ENCODE measurements at regions not wholly inside any gene's neighbourhood (a gene's known extent, or its start where the extent isn't known, plus 50 kb on each side); places are given as distances from the start of the nearest gene placed in this dataset.

DNA sequence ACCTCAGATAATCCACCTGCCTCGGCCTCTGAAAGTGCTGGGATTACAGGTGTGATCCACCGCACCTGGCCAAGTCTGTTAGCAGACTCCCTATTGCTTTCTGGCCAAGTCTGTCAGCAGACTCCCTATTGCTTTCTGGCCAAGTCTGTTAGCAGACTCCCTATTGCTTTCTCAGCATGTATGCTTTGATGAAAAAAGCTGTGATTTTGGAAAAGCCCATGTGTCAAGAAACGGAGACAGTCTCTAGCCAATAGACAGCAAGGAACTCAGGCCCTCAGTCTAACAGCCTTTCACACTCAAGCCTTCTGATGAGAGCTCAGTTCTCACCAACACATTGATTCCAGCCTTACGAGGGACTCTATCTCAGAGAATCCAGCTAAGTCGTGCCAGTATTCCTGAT is 158.8 kb upstream of the KRR1 start:
- H3K9me3 ChIP-seq, result no peaks in the 10 kb centered on the region
- H3K4me1 ChIP-seq (ENCODE audit: low read depth), result peaks cover 7% of the 10 kb centered on the region
- TF ChIP-seq, protein P1, sequence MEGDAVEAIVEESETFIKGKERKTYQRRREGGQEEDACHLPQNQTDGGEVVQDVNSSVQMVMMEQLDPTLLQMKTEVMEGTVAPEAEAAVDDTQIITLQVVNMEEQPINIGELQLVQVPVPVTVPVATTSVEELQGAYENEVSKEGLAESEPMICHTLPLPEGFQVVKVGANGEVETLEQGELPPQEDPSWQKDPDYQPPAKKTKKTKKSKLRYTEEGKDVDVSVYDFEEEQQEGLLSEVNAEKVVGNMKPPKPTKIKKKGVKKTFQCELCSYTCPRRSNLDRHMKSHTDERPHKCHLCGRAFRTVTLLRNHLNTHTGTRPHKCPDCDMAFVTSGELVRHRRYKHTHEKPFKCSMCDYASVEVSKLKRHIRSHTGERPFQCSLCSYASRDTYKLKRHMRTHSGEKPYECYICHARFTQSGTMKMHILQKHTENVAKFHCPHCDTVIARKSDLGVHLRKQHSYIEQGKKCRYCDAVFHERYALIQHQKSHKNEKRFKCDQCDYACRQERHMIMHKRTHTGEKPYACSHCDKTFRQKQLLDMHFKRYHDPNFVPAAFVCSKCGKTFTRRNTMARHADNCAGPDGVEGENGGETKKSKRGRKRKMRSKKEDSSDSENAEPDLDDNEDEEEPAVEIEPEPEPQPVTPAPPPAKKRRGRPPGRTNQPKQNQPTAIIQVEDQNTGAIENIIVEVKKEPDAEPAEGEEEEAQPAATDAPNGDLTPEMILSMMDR (IDR thresholded peaks at IDR 0.05), result no peak
- DNase-seq (no peak), ATAC-seq (no peak)
- intact Hi-C loops (cut with DNase I, micrococcal nuclease), result no loop called here
- no peak overlapping the region for H3K4me3 ChIP-seq
- no peaks in the 10 kb centered on the region for H3K36me3 ChIP-seq (ENCODE audit: low read depth)

DNA sequence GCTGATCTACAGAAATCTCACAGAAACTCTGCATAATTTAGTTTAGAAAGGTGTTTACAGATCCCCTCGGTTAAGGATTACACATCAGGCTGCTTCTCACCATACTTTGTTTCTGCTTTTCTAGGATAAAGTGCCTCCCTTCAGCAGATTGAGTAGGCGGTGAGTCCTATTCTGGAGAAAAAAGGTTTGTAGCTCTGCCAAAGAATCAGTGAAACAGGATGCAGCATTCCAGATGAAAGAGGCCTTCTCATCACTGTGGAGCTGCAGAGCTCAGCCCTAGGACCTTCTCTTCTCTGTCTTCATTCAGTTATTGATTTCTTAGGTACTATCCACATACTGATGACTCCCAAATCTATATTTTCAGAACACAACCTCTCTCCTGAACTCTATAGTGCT is 155.5 kb upstream of the KRR1 start:
- intact Hi-C loops (cut with DNase I, micrococcal nuclease), result no loop called here
- ATAC-seq, result peak; percentile 35
- TF ChIP-seq, protein P1 (IDR thresholded peaks at IDR 0.05), result no peak
- H3K4me1 ChIP-seq (ENCODE audit: low read depth), result peaks cover 7% of the 10 kb centered on the region
- H3K9me3 ChIP-seq, result no peaks in the 10 kb centered on the region
- DNase-seq, result no peak
- no peak overlapping the region for H3K4me3 ChIP-seq
- no peaks in the 10 kb centered on the region for H3K36me3 ChIP-seq (ENCODE audit: low read depth)

DNA sequence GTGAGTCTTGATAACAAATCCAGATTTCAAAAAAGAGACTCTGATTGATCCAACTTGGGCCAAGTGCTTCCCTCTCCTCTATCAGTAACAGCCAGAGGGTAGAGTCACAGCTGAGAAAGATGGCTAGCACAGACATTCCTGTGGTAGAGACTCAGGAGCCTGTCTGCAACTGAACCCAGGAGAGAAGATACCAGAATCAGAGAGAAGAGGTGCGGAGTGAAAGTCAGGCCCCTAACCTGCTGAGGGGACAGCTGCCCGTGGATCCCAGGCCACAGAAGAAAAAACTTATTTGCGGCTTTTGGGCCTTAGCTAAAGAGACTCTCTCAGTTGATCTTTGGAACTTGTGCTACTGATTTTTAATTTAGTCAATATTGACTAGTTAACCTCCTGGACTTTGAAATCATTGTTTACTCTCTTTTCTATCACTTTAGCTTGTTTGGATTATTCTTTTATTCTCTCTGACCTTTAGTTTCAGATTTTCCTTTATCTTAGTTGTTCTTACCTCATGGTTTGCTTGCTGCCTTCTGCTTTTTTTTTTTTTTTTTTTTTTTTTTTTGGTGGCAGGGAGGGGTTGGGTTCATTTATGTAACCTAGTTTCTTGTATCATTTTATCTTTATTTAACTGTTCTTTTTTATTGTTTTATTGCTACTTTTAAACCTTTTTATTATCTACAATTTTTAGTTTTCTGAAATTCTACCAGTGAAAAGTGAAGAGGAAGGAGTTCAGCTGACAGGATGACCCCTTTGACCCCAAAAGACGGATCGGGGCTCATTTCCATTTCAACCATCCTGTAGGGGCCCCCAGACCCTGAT is 154.9 kb upstream of the KRR1 start:
- DNase-seq, result peak in 1 of 3 donors; percentile 22
- peak; percentile 71 for ATAC-seq

DNA sequence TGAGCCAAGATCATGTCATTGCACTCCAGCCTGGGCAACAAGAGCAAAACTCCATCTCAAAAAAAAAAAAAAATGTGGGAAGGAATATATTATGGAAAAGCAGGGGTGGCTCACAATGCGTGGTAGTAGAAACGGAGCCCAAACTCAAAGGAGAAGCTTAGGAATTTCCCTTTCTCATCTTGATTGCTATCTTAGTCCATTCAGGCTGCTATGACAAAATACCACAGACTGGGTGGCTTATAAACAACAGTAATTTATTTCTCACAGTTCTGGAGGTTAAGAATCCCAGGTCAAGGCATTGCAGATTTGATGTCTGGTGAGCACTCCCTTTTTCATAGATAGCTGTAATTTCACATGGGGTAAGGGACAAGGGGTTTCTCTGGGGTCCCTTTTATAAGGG is 153.8 kb upstream of the KRR1 start:
- TF ChIP-seq, protein P1 (IDR thresholded peaks at IDR 0.05), result no peak
- Histone ChIP-seq H3K4me3 (no peak overlapping the region), H3K36me3 (ENCODE audit: low read depth) (no peaks in the 10 kb centered on the region), H3K9me3 (no peaks in the 10 kb centered on the region), H3K4me1 (ENCODE audit: low read depth) (peaks cover 7% of the 10 kb centered on the region)
- no peak for ATAC-seq
- intact Hi-C loops (cut with DNase I, micrococcal nuclease), result no loop called here
- no peak for DNase-seq

More for the DNA sequence above, 154.9 kb upstream of the KRR1 start:
- intact Hi-C loops (cut with DNase I, micrococcal nuclease), result no loop called here
- Histone ChIP-seq H3K4me1 (ENCODE audit: low read depth) (peaks cover 7% of the 10 kb centered on the region), H3K9me3 (no peaks in the 10 kb centered on the region), H3K36me3 (ENCODE audit: low read depth) (no peaks in the 10 kb centered on the region), H3K4me3 (no peak overlapping the region)
- TF ChIP-seq, protein P1 (IDR thresholded peaks at IDR 0.05), result no peak

DNA sequence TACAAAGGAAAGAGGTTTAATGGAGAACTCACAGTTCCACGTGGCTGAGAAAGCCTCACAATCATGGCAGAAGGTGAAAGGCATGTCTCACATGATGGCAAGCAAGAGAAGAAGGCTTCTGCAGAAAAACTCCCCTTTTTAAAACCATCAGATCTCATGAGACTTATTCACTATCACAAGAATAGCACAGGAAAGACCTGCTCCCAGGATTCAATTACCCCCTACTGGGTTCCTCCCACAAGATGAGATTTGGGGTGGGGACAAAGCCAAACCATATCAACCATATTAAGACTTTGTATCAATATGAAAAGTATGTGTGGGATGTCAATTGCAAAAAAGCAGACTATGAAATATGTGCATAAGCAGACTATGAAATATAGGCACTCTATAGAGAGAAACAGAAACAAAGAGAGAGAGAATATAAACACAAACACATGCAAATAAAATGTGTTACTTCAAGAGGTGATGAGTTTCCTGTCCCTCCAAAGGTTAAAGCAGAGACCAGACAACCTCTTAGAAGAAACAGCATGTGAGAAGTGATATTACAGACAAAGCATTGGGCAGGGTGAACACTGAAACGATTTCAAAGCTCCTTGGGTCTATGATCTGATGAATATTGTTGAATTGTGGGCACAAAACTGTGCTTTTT is 151.2 kb upstream of the KRR1 start:
- no peak overlapping the region for H3K4me3 ChIP-seq
- H3K4me1 ChIP-seq (ENCODE audit: low read depth), result peaks cover 7% of the 10 kb centered on the region
- ATAC-seq, result no peak
- intact Hi-C loops (cut with DNase I, micrococcal nuclease), result no loop called here
- H3K9me3 ChIP-seq, result no peaks in the 10 kb centered on the region
- H3K36me3 ChIP-seq (ENCODE audit: low read depth), result no peaks in the 10 kb centered on the region
- no peak for DNase-seq
- TF ChIP-seq, protein P1 (IDR thresholded peaks at IDR 0.05), result no peak

All from mucosa of descending colon (tissue), 3 donors.